SK-N-SH treated with all-trans-retinoic acid at 6 μM for 48 hours (cell line): ENCODE measurements at regions not wholly inside any gene's neighbourhood (a gene's known extent, or its start where the extent isn't known, plus 50 kb on each side); places are given as distances from the start of the nearest gene placed in this dataset.

Source experiments
- ATAC-seq: fragments of 200-7000 bp; cut with Tn5 transposase; 3 replicates; pipeline ENCODE4 v1.9.1; 2020; ENCODE audit warnings: mild to moderate bottlenecking, moderate library complexity
- ARNTL ChIP-seq: fragments of 450-650 bp; formaldehyde crosslinking; IDR thresholded peaks from 2 replicates; pipeline ENCODE4 v1.5.0; 2020; ENCODE audit warnings: low read depth, mild to moderate bottlenecking, moderate library complexity, borderline replicate concordance
- BACH2 ChIP-seq: fragments of 250-450 bp; sonication (Bioruptor Pico); IDR thresholded peaks from 2 replicates; pipeline ENCODE4 v1.9.0; 2021; ENCODE audit warnings: mild to moderate bottlenecking, borderline replicate concordance
- CSDC2 ChIP-seq: fragments of 250-450 bp; sonication (Bioruptor Pico); IDR thresholded peaks from 2 replicates; pipeline ENCODE4 v1.5.0; 2020; ENCODE audit warnings: mild to moderate bottlenecking, moderate library complexity
- ESRRG ChIP-seq: fragments of 250-450 bp; sonication (Bioruptor Pico); IDR thresholded peaks from 2 replicates; pipeline ENCODE4 v1.6.1; 2021; ENCODE audit warnings: mild to moderate bottlenecking
- GLIS3 ChIP-seq: fragments of 250-450 bp; sonication (Bioruptor Pico); IDR thresholded peaks from 2 replicates; pipeline ENCODE4 v1.5.0; 2020; ENCODE audit warnings: mild to moderate bottlenecking, moderate library complexity
- OSR1 ChIP-seq: fragments of 250-450 bp; sonication (Bioruptor Pico); IDR thresholded peaks from 2 replicates; pipeline ENCODE4 v1.8.0; 2022; ENCODE audit warnings: moderate library complexity, mild to moderate bottlenecking, inconsistent platforms
- PATZ1 ChIP-seq: fragments of 250-450 bp; sonication (Bioruptor Pico); IDR thresholded peaks from 2 replicates; pipeline ENCODE4 v1.8.0; 2020; ENCODE audit warnings: mild to moderate bottlenecking, moderate library complexity, borderline replicate concordance
- POU6F1 ChIP-seq: fragments of 250-450 bp; sonication (Bioruptor Pico); IDR thresholded peaks from 2 replicates; pipeline ENCODE4 v1.8.0; 2021; ENCODE audit warnings: low read depth, mild to moderate bottlenecking, moderate library complexity, borderline replicate concordance
- PPARA ChIP-seq: fragments of 250-450 bp; sonication (Bioruptor Pico); IDR thresholded peaks from 2 replicates; pipeline ENCODE4 v1.5.0; 2020; ENCODE audit warnings: mild to moderate bottlenecking, borderline replicate concordance
- RARB ChIP-seq: fragments of 250-450 bp; sonication (Bioruptor Pico); IDR thresholded peaks from 2 replicates; pipeline ENCODE4 v1.8.0; 2021; ENCODE audit warnings: mild to moderate bottlenecking, moderate library complexity
- SNAI2 ChIP-seq: fragments of 250-450 bp; sonication (Bioruptor Pico); IDR thresholded peaks from 2 replicates; pipeline ENCODE4 v1.5.0; 2020; ENCODE audit warnings: mild to moderate bottlenecking, moderate library complexity
- TCF4 ChIP-seq: fragments of 250-450 bp; sonication (Bioruptor Pico); IDR thresholded peaks from 2 replicates; pipeline ENCODE4 v1.8.0; 2021; ENCODE audit warnings: mild to moderate bottlenecking, moderate library complexity, borderline replicate concordance
- TOX ChIP-seq: fragments of 250-450 bp; sonication (Bioruptor Pico); IDR thresholded peaks from 2 replicates; pipeline ENCODE4 v1.8.0; 2021; ENCODE audit warnings: mild to moderate bottlenecking, moderate library complexity, borderline replicate concordance
- ZC3H10 ChIP-seq: fragments of 250-450 bp; sonication (Bioruptor Pico); IDR thresholded peaks from 2 replicates; pipeline ENCODE4 v1.5.1; 2021; ENCODE audit warnings: mild to moderate bottlenecking, moderate library complexity
- ZFP30 ChIP-seq: fragments of 450-650 bp; formaldehyde crosslinking; IDR thresholded peaks from 2 replicates; pipeline ENCODE4 v1.5.0; 2022; ENCODE audit warnings: mild to moderate bottlenecking, moderate library complexity
- ZNF565 ChIP-seq: fragments of 450-650 bp; formaldehyde crosslinking; conservative IDR thresholded peaks from 2 replicates; pipeline ENCODE4 v1.5.0; 2020; ENCODE audit warnings: low read depth, mild to moderate bottlenecking, moderate library complexity
- ZNF70 ChIP-seq: fragments of 450-650 bp; formaldehyde crosslinking; IDR thresholded peaks from 2 replicates; pipeline ENCODE4 v1.5.0; 2020; ENCODE audit warnings: mild to moderate bottlenecking, moderate library complexity
- ZNF8 ChIP-seq: fragments of 450-650 bp; formaldehyde crosslinking; IDR thresholded peaks from 2 replicates; pipeline ENCODE4 v1.5.0; 2020; ENCODE audit warnings: mild to moderate bottlenecking, moderate library complexity
- TF ChIP-seq, protein P1 (sequence below): fragments of 250-450 bp; sonication (Bioruptor Pico); IDR thresholded peaks from 2 replicates; pipeline ENCODE4 v1.5.0; 2020; ENCODE audit warnings: mild to moderate bottlenecking, moderate library complexity
- TF ChIP-seq, protein P2 (sequence below): fragments of 250-450 bp; sonication (Bioruptor Pico); IDR thresholded peaks from 2 replicates; pipeline ENCODE4 v1.5.1; 2020; ENCODE audit warnings: low read depth, mild to moderate bottlenecking, moderate library complexity

DNA sequence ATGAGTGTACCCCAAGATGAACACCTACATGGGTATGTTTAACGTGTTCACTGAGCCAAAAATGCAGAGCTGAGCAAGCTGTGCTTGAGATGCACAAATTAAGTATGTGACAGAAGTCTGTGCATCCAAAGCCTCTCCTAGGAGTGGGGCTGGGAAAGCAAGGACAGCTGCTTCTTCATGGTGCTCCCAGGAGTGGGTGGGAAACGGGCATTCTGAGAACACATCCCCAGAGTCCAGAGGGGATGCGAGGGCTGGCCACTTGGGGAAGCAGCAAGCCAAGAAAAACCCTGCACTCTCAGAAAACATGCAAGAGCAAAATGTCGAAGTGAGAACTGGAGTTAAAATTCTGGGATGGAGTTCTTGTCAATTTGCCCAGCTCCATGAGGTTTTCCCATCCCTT lies 414.3 kb downstream of the BCAT1 start:
- ATAC-seq = no peak
- no peak for TF ChIP-seq GLIS3 (CRISPR knock-in tag)
- TF ChIP-seq, protein P1, sequence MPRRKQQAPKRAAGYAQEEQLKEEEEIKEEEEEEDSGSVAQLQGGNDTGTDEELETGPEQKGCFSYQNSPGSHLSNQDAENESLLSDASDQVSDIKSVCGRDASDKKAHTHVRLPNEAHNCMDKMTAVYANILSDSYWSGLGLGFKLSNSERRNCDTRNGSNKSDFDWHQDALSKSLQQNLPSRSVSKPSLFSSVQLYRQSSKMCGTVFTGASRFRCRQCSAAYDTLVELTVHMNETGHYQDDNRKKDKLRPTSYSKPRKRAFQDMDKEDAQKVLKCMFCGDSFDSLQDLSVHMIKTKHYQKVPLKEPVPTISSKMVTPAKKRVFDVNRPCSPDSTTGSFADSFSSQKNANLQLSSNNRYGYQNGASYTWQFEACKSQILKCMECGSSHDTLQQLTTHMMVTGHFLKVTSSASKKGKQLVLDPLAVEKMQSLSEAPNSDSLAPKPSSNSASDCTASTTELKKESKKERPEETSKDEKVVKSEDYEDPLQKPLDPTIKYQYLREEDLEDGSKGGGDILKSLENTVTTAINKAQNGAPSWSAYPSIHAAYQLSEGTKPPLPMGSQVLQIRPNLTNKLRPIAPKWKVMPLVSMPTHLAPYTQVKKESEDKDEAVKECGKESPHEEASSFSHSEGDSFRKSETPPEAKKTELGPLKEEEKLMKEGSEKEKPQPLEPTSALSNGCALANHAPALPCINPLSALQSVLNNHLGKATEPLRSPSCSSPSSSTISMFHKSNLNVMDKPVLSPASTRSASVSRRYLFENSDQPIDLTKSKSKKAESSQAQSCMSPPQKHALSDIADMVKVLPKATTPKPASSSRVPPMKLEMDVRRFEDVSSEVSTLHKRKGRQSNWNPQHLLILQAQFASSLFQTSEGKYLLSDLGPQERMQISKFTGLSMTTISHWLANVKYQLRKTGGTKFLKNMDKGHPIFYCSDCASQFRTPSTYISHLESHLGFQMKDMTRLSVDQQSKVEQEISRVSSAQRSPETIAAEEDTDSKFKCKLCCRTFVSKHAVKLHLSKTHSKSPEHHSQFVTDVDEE (CRISPR knock-in tag) = no peak
- no peak for TF ChIP-seq PATZ1 (CRISPR knock-in tag)
- no peak for TF ChIP-seq OSR1 (CRISPR knock-in tag)
- TF ChIP-seq ZNF8 (CRISPR knock-in tag) = no peak
- no peak for TF ChIP-seq ZNF565 (CRISPR knock-in tag)
- TF ChIP-seq, protein P2, sequence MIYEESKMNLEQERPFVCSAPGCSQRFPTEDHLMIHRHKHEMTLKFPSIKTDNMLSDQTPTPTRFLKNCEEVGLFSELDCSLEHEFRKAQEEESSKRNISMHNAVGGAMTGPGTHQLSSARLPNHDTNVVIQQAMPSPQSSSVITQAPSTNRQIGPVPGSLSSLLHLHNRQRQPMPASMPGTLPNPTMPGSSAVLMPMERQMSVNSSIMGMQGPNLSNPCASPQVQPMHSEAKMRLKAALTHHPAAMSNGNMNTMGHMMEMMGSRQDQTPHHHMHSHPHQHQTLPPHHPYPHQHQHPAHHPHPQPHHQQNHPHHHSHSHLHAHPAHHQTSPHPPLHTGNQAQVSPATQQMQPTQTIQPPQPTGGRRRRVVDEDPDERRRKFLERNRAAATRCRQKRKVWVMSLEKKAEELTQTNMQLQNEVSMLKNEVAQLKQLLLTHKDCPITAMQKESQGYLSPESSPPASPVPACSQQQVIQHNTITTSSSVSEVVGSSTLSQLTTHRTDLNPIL (CRISPR knock-in tag) = no peak
- no peak for TF ChIP-seq ARNTL (CRISPR knock-in tag)
- no peak for TF ChIP-seq ZC3H10
- TF ChIP-seq POU6F1 = no peak
- no peak for TF ChIP-seq SNAI2 (CRISPR knock-in tag)
- no peak for TF ChIP-seq ZNF70 (CRISPR knock-in tag)
- TF ChIP-seq, all 23 proteins: peak for 0

DNA sequence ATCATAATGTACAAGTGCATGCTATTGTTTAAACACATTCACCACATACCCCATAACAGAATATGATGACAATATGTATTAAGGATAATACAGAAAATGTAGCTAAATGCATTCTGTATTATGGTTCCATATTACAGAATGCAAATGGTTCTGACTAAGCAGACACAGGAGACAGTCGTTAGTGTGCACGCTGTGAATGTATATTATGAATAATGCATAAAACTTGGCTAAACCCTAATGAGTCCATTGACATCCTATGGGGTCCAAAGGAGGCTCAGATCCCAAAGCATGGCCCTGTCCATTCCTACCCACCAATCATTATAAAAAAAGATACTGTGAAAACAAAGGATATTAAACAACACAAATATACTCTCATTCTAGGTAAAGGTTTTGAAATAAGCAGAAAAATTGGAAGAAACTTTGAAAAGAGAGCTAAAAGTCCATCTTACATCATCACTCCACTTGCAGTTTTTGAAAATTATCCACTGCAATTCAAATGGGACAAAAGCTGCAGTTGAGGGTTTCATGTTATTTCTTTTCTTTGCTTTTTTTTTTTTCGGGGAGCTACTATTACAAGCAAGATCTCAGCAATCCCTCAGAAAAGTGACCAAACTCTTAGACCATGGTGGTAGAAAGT lies 415.1 kb downstream of the BCAT1 start:
- no peak for ATAC-seq
- TF ChIP-seq GLIS3 (CRISPR knock-in tag) = no peak
- no peak for TF ChIP-seq PPARA
- no peak for TF ChIP-seq RARB (CRISPR knock-in tag)
- no peak for TF ChIP-seq ZNF565 (CRISPR knock-in tag)
- no peak for TF ChIP-seq PATZ1 (CRISPR knock-in tag)
- TF ChIP-seq OSR1 (CRISPR knock-in tag) = no peak
- TF ChIP-seq TCF4 (CRISPR knock-in tag) = no peak
- no peak for TF ChIP-seq TOX (CRISPR knock-in tag)
- TF ChIP-seq ZC3H10 = no peak
- TF ChIP-seq ZFP30 = no peak
- TF ChIP-seq, protein P1 (CRISPR knock-in tag) = no peak
- TF ChIP-seq, protein P2 (CRISPR knock-in tag) = no peak
- TF ChIP-seq ZNF8 (CRISPR knock-in tag) = no peak
- no peak for TF ChIP-seq ZNF70 (CRISPR knock-in tag)
- no peak for TF ChIP-seq ESRRG (CRISPR knock-in tag)
- TF ChIP-seq CSDC2 = no peak
- no peak for TF ChIP-seq SNAI2 (CRISPR knock-in tag)
- TF ChIP-seq BACH2 (CRISPR knock-in tag) = no peak
